Jurkat, Clone E6-1 (cell line): ENCODE measurements at regions not wholly inside any gene's neighbourhood (a gene's known extent, or its start where the extent isn't known, plus 50 kb on each side); places are given as distances from the start of the nearest gene placed in this dataset.
"Not testable (repeated sequence)": the region's sequence is repeated elsewhere in the genome, so short reads cannot be mapped to it uniquely, and the experiment has no call there.

Experiments used
- DNase-seq: peaks from one replicate; pipeline ENCODE4 v3.0.0-alpha.2; 2011; ENCODE audit warnings: low read depth, low spot score
- H3K4me3 ChIP-seq: 2 replicates; pipeline ENCODE4 v1.5.1; 2011; ENCODE audit warnings: mild to moderate bottlenecking, low read length, control low read depth, moderate library complexity

GRCh38 chr5:1574023-1574318, 50.2 kb upstream of the LPCAT1 start:
- not testable (repeated sequence) for DNase-seq, H3K4me3 ChIP-seq

GRCh38 chr5:1573217-1574022, 49.7 kb upstream of the LPCAT1 start:
- not testable (repeated sequence) for H3K4me3 ChIP-seq, DNase-seq
